M059J (cell line): ENCODE measurements at regions not wholly inside any gene's neighbourhood (a gene's known extent, or its start where the extent isn't known, plus 50 kb on each side); places are given as distances from the start of the nearest gene placed in this dataset.
"Not testable (repeated sequence)": the region's sequence is repeated elsewhere in the genome, so short reads cannot be mapped to it uniquely, and the experiment has no call there.

Source experiments
- DNase-seq: peaks from one replicate; pipeline ENCODE4 v3.0.0-alpha.2; 2012; ENCODE audit warnings: low read depth

GRCh38 chr10:123221418-123221817, 67.2 kb downstream of the BUB3 start:
- DNase-seq, result no peak

GRCh38 chr10:123222832-123223231, 68.6 kb downstream of the BUB3 start:
- DNase-seq, result no peak

GRCh38 chr10:123227706-123228105, 73.5 kb downstream of the BUB3 start:
- DNase-seq, result peak; percentile 5

- DNase-seq, result peak; percentile 66
Observed at GRCh38 chr10:123229927-123230630, 75.9 kb downstream of the BUB3 start.

- not testable (repeated sequence) for DNase-seq
Observed at GRCh38 chr10:123232879-123233278, 78.7 kb downstream of the BUB3 start.

- DNase-seq, result not testable (repeated sequence)
Observed at GRCh38 chr10:123235014-123235413, 80.8 kb downstream of the BUB3 start.

GRCh38 chr10:123236126-123236525, 81.9 kb downstream of the BUB3 start:
- DNase-seq, result no peak

GRCh38 chr10:123240250-123240649, 86.0 kb downstream of the BUB3 start:
- DNase-seq, result no peak

- DNase-seq, result no peak
Observed at GRCh38 chr10:123240776-123241175, 86.6 kb downstream of the BUB3 start.

GRCh38 chr10:123241391-123242141, 87.4 kb downstream of the BUB3 start:
- no peak for DNase-seq

GRCh38 chr10:123244747-123245146, 90.5 kb downstream of the BUB3 start:
- DNase-seq, result no peak

GRCh38 chr10:123245264-123245663, 91.1 kb downstream of the BUB3 start:
- DNase-seq, result no peak

GRCh38 chr10:123249894-123250293, 95.7 kb downstream of the BUB3 start:
- DNase-seq, result no peak

- no peak for DNase-seq
Observed at GRCh38 chr10:123250640-123251039, 96.4 kb downstream of the BUB3 start.

GRCh38 chr10:123252779-123253178, 98.6 kb downstream of the BUB3 start:
- DNase-seq, result no peak

- DNase-seq, result not testable (repeated sequence)
Observed at GRCh38 chr10:123254343-123254742, 100.1 kb downstream of the BUB3 start.

GRCh38 chr10:123257904-123258456, 103.8 kb downstream of the BUB3 start:
- no peak for DNase-seq

GRCh38 chr10:123259081-123259480, 104.9 kb downstream of the BUB3 start:
- no peak for DNase-seq

- DNase-seq, result no peak
Observed at GRCh38 chr10:123259791-123260190, 105.6 kb downstream of the BUB3 start.

- DNase-seq, result no peak
Observed at GRCh38 chr10:123262456-123262855, 108.3 kb downstream of the BUB3 start.

- peak; percentile 25 for DNase-seq
Observed at GRCh38 chr10:123266971-123267370, 112.8 kb downstream of the BUB3 start.

- no peak for DNase-seq
Observed at GRCh38 chr10:123269017-123269552, 114.9 kb downstream of the BUB3 start.

GRCh38 chr10:123269675-123270074, 115.5 kb downstream of the BUB3 start:
- no peak for DNase-seq
